Hematopoietic multipotent progenitor cell treated with erythropoietin and hydrocortisone succinate and interleukin-3 and kit ligand, for 6 days (in vitro differentiated cells): ENCODE measurements at regions not wholly inside any gene's neighbourhood (a gene's known extent, or its start where the extent isn't known, plus 50 kb on each side); places are given as distances from the start of the nearest gene placed in this dataset.
"Not testable (repeated sequence)": the region's sequence is repeated elsewhere in the genome, so short reads cannot be mapped to it uniquely, and the experiment has no call there.

Experiments
- DNase-seq: peaks from one replicate; pipeline ENCODE4 v3.0.0-alpha.2; 2015

DNA sequence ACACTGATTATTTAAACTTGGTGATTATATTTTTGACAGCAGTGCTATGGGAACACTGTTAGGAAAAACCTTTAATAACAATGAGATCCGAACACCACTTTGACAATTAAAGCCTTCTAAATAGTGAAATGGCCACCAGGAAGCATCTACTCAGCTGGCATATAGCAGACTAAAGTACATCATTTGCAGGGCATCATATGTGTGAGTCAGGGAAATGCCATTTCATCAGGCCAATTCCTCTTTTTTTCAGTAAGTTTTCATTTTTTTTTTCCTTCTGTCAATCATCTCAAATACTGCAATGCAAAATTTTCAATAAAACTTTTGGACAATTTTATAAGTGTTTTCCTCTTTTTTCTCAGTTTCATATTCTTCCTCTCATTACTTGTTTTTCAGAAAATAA is 521.4 kb upstream of the SEMA3D start:
- peak; percentile 6 for DNase-seq

DNA sequence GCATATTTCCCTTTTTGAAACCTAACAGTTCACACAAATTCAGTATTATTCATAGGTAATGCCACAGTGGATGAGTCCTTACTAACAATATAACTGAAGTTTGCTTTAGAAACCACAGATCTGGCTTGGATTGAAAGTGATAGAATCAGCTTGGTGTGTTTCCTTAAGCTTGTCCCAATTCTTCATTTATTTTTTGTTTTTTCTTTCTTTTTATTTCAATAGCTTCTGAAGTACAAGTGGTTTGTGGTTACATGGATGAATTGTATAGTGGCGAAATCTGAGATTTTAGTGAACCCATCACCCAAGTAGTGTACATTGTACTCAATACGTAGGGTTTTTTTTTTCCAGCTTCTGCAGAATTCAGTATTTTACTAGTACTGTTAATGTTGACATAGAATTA is 518.2 kb upstream of the SEMA3D start:
- no peak for DNase-seq

DNA sequence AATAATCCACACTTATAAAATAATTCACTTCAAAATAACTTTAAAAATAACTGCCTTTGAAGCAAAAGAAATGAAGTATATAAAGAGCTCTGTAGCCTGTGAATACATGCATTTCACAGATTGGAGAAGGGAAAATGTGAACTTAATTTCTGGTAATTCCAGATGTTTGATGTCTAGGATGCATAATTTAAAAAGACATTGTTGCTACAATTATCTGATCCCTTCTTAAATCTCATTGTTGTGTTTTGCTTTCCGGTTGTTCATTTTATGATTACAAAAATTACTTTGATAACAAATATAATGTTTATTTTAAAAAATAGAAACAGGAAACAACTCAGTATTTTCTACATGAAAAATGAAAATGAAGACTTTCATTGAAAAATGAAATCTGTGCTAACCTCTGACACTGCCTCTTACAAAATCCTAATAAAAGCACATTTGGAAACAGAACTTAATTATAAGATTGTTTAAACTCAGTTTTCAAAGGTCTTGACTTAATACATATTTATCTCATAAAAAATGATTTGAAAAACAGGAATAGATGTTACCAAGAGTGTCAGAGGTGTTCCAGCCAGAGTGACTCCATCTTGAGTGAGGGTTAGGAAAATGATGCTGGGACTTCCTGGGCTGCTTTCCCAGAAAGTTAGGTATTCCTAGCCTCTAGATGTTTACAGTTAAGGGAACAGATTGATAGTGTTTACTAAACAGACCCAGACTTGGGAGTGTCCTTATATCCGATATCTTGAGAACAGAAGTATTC is 516.6 kb upstream of the SEMA3D start:
- DNase-seq, result no peak

GRCh38 chr7:85702348-85702747 is 515.5 kb upstream of the SEMA3D start:
- no peak for DNase-seq

DNA sequence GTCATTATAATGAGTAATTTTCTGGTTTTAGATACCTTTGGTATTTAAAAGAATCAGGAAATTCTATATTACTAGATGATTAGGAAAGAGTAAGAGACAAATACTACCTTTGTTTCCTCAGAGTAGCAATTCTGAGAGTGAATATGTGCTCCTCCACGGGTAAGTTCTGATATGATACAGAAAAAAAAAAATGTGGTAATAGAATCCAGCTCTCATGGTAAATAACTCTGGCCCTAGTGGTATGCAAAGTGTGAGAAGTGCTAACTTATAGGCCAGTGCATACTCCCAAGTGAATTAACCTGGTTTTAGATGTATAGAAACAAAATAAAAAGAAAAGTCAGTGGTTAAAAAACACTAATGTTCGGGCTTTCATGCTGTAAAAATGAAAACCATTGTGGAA is 512.6 kb upstream of the SEMA3D start:
- DNase-seq, result no peak

DNA sequence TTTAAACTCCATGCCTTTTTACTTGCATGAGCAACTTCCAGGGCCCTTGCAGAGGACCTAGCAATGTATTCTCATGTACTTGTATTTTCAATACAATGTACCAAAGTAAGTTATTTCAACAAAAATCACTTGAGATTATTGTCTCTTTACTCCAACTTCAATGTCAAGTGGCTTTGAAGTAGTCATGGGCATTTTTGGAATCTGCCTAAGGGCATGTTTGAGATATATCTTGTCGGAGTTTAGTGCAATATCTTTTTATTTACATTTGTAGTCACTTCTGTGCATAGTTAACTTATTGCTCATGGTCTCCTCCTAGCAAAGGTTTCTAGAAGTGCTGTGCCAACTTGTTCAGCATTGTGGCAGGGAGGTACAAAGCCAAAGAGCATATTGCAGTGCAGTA is 508.7 kb upstream of the SEMA3D start:
- no peak for DNase-seq

GRCh38 chr7:85695041-85695440 is 508.2 kb upstream of the SEMA3D start:
- no peak for DNase-seq

DNA sequence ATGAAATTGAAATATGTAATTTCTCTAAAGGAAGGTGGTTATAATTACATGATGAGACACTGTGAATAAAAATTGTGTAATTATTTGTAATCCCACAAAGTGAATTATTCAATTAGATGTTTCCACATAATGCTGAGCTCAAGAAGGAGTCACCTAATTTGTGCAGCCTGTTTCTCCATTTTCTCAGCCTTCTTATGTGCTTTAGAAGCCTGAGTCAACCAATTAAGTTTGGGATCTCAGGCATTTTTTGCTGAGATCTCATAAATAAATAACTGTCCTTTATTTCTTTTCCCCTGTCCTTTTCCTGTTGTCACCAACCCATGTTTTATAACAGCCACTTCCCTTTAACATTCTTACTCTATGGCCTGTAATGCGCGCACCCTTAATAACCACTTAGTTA is 506.5 kb upstream of the SEMA3D start:
- no peak for DNase-seq

DNA sequence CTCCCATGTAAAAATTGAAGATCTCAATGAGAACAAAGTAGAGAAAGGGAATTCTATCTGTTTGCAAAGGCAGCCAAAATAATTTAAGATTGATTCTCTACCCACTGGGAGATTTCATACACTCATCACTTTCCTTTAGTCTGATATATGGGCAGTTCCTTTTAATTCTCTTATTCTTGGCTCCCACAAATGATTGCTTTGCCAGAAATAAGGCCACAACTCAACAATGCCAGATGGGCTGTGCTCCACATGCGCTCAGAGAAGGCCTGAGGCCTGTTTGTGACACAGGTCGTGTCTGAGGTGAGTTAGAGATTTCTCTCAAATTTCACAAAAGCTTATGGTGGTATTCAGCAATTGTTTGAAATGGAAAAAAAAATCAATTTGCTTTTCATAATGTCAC is 501.9 kb upstream of the SEMA3D start:
- no peak for DNase-seq

GRCh38 chr7:85686401-85687181 is 499.7 kb upstream of the SEMA3D start:
- DNase-seq, result no peak

DNA sequence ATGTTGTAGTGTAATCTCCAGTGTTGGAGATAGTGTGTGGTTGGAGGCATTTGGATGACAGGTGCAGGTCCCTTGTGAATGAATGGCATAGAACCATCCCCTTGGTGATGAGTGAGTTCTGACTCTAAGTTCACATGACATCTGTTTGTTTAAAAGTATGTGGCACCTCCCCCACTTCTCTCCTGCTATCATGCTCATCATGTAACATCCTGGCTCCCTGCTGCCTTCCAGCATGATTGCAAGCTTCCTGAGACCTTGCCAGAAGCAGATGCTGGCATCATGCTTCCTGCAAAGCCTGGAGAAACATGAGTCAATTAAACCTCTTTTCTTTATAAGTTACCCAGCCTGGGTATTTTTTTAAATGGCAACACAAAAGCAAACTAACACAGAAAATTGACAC is 499.0 kb upstream of the SEMA3D start:
- DNase-seq, result no peak

DNA sequence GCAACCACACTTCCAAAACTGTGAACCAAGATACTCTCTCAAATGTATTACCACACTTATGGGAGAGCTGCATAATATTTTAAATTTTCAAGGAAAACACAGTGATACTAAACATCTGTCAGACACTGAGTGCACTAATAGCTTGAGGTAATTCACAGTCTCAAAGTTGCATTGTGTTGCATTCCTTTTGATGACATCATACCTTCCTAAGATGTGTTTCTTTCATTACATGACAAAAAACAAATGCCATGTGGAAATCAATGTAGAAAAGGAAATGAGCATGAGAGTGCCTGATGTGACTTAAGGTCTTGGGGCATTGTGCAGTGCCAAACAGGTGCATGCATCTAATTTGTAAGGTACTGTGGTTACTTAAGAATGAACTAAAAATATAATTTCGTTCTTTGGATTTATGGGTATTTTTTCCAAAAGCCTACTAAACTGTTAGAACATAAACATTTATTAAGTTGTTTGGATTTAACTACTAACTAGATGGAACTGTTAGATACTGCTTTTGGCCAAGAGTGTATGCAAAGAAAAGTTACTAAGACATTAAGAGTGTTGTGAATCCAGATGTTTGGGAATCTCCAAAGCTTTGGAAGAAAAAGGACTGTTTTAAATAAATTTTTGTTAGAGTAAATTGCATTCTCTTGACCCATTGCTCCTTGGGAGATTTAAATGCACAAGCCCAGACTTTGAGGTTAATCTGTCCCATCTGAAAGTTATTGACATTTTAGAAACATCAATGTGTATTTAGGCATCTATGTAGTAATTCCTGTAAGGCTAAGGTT is 496.2 kb upstream of the SEMA3D start:
- no peak for DNase-seq

DNA sequence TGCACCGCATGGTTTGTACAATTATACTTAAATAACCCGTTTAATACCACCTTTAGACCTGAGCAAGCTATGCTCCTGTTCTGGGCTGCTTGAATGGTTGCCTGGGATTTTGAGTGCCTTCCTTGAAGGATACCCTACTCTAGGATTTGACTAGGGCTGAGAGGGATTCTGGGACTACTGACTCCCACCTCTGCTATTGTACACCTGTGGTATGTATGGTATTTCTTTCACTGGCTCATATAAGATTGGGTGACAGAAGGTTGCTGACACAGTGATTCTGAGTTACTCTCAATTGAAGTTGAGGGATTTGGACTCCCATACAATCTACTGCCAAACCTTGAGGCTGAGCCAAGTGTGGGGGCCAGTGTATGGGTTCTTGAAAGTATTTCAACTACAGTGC is 494.4 kb upstream of the SEMA3D start:
- no peak for DNase-seq

DNA sequence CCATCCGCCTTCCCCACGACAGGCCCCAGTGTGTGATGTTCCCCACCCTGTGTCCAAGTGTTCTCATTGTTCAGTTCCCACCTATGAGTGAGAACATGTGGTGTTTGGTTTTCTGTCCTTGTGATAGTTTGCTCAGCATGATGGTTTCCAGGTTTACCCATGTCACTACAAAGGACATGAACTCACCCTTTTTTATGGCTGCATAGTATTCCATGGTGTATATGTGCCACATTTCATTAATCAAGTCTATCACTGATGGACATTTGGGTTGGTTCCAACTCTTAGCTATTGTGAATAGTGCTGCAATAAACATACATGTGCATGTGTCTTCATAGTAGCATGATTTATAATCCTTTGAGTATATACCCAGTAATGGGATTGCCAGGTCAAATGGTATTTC is 488.2 kb upstream of the SEMA3D start:
- DNase-seq, result not testable (repeated sequence)

- no peak for DNase-seq
Measured at GRCh38 chr7:85673876-85674275, 487.0 kb upstream of the SEMA3D start.

DNA sequence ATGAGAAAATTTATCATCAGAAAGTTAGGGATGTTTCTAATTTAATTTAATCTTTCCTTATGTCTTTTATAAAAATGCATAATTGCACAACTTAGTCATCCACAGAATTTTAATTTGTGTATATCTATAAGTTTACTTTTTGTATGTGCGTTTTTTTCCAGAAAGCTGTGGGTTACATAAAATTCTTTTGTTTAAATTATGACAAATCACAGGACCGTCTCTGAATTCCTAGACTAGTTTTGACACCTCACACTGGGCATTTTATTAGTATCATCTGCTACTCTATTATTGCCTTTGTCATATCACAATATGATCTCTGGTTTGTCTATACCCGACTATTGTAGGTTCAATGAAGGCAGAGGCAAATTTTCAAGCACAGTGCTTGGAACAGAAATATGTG is 482.4 kb upstream of the SEMA3D start:
- no peak for DNase-seq

GRCh38 chr7:85664341-85664740 is 477.5 kb upstream of the SEMA3D start:
- DNase-seq, result no peak

- no peak for DNase-seq
Measured at GRCh38 chr7:85659364-85659763, 472.5 kb upstream of the SEMA3D start.

- no peak for DNase-seq
Measured at GRCh38 chr7:85655252-85655651, 468.4 kb upstream of the SEMA3D start.

DNA sequence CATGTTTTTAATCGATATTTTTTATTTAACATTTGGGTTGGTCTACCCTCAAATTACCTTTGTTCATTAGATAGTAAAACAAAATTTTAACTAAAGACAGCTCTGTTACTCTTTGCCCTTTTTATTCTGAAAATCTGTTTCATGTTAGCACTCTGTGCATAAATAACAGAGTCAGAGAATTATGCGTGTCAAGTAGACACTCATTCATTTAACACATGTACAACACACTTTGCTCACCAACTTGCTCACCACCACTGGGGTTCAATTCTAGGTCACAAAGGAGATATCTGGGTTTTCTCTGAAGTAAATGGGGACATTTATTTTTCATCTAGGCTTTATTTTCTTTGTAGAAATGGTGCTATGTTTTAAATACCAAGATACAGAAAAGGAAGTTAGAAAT is 457.4 kb upstream of the SEMA3D start:
- DNase-seq, result no peak

DNA sequence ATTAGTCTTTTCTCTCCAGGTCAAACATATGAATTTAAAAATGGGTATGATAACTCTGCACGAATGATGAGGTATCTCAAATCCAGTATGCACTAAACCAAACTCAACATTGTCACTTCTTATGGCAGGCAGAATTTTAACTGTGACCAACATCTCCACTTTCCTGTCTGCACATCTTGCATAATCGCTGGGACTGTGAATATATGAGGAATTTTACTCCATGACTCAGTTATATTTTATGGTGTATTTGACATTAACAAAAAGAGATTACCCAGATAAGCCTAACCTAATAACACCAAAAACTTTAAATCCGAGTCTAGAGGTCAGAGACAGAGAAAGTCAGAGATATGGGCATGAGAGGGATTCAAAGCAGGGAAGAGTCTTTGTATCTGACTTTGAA is 454.5 kb upstream of the SEMA3D start:
- DNase-seq, result no peak

GRCh38 chr7:85638394-85638793 is 451.5 kb upstream of the SEMA3D start:
- no peak for DNase-seq

GRCh38 chr7:85634951-85635350 is 448.1 kb upstream of the SEMA3D start:
- DNase-seq, result no peak
